ENCODE measurements at regions not wholly inside any gene's neighbourhood (a gene's known extent, or its start where the extent isn't known, plus 50 kb on each side); places are given as distances from the start of the nearest gene placed in this dataset.

GRCh38 chrX:40936827-40937226, 148.4 kb upstream of the USP9X start:
- no peak overlapping the region for H4K12ac ChIP-seq (ENCODE audit: low read depth, low read length)
- no peak overlapping the region for H3K4me3 ChIP-seq (ENCODE audit: low read depth, low read length)
- H2BK12ac ChIP-seq (ENCODE audit: low read length), result no peak overlapping the region
- no peak overlapping the region for H2BK120ac ChIP-seq (ENCODE audit: insufficient read depth, low read length, poor library complexity)
- no peak overlapping the region for H3K4me2 ChIP-seq (ENCODE audit: low read length)
- DNase-seq, result no peak
- WGBS (ENCODE audit: extremely low coverage, insufficient coverage, insufficient read length), result no CpG with 5 or more reads among the region's 6 CpGs
- H3K4ac ChIP-seq (ENCODE audit: low read depth, low read length), result no peak overlapping the region
- no peak overlapping the region for H4K91ac ChIP-seq (ENCODE audit: low read depth, low read length)
- no peaks in the 10 kb centered on the region for H3K79me1 ChIP-seq (ENCODE audit: low read length)
- no peaks in the 10 kb centered on the region for H3K9me3 ChIP-seq (ENCODE audit: insufficient read depth, low read depth, low read length)
- no peak overlapping the region for H2AFZ ChIP-seq (ENCODE audit: insufficient read depth, low read length, poor library complexity)
- no peak overlapping the region for H3K27ac ChIP-seq (ENCODE audit: low read depth, low read length)
- no peak overlapping the region for H3K18ac ChIP-seq (ENCODE audit: low read length)
- no peaks in the 10 kb centered on the region for H3K27me3 ChIP-seq (ENCODE audit: insufficient read depth, low read length)
- H3K9ac ChIP-seq (ENCODE audit: low read length), result no peak overlapping the region
- no peaks in the 10 kb centered on the region for H3K36me3 ChIP-seq (ENCODE audit: control insufficient read depth in 1 of 2, insufficient read depth in 2 of 2, low read length in 2 of 2)
- H3K4me1 ChIP-seq (ENCODE audit: control insufficient read depth in 1 of 2, insufficient read depth in 2 of 2, low read length in 2 of 2), result no peaks in the 10 kb centered on the region
- no peak overlapping the region for H2BK5ac ChIP-seq (ENCODE audit: low read depth, low read length, poor library complexity)
- H4K8ac ChIP-seq (ENCODE audit: low read depth, low read length), result no peak overlapping the region
- H2AK5ac ChIP-seq (ENCODE audit: low read length), result no peak overlapping the region
- H3K23ac ChIP-seq (ENCODE audit: low read length), result no peak overlapping the region
- H3K14ac ChIP-seq (ENCODE audit: low read length), result no peak overlapping the region
- H3K79me2 ChIP-seq (ENCODE audit: control insufficient read depth, insufficient read depth, low read length, poor library complexity), result no peaks in the 10 kb centered on the region

- WGBS (ENCODE audit: extremely low coverage, insufficient coverage, insufficient read length), result no CpG with 5 or more reads among the region's 5 CpGs
- H3K18ac ChIP-seq (ENCODE audit: low read length), result no peak overlapping the region
- H2BK5ac ChIP-seq (ENCODE audit: low read depth, low read length, poor library complexity), result no peak overlapping the region
- H2AK5ac ChIP-seq (ENCODE audit: low read length), result no peak overlapping the region
- H3K27ac ChIP-seq (ENCODE audit: low read depth, low read length), result no peak overlapping the region
- no peaks in the 10 kb centered on the region for H3K36me3 ChIP-seq (ENCODE audit: control insufficient read depth in 1 of 2, insufficient read depth in 2 of 2, low read length in 2 of 2)
- H4K91ac ChIP-seq (ENCODE audit: low read depth, low read length), result no peak overlapping the region
- H3K79me2 ChIP-seq (ENCODE audit: control insufficient read depth, insufficient read depth, low read length, poor library complexity), result no peaks in the 10 kb centered on the region
- H3K4me1 ChIP-seq (ENCODE audit: control insufficient read depth in 1 of 2, insufficient read depth in 2 of 2, low read length in 2 of 2), result no peaks in the 10 kb centered on the region
- H3K9me3 ChIP-seq (ENCODE audit: insufficient read depth, low read depth, low read length), result no peaks in the 10 kb centered on the region
- DNase-seq, result no peak
- H2BK120ac ChIP-seq (ENCODE audit: insufficient read depth, low read length, poor library complexity), result no peak overlapping the region
- no peak overlapping the region for H3K23ac ChIP-seq (ENCODE audit: low read length)
- no peak overlapping the region for H4K12ac ChIP-seq (ENCODE audit: low read depth, low read length)
- no peak overlapping the region for H3K9ac ChIP-seq (ENCODE audit: low read length)
- no peaks in the 10 kb centered on the region for H3K27me3 ChIP-seq (ENCODE audit: insufficient read depth, low read length)
- no peak overlapping the region for H3K4me2 ChIP-seq (ENCODE audit: low read length)
- H2BK12ac ChIP-seq (ENCODE audit: low read length), result no peak overlapping the region
- H3K4me3 ChIP-seq (ENCODE audit: low read depth, low read length), result no peak overlapping the region
- no peak overlapping the region for H4K8ac ChIP-seq (ENCODE audit: low read depth, low read length)
- no peak overlapping the region for H3K14ac ChIP-seq (ENCODE audit: low read length)
- no peak overlapping the region for H2AFZ ChIP-seq (ENCODE audit: insufficient read depth, low read length, poor library complexity)
- no peak overlapping the region for H3K4ac ChIP-seq (ENCODE audit: low read depth, low read length)
- H3K79me1 ChIP-seq (ENCODE audit: low read length), result no peaks in the 10 kb centered on the region
Observed at GRCh38 chrX:40938423-40938822, 146.8 kb upstream of the USP9X start.

GRCh38 chrX:40943093-40943641, 142.1 kb upstream of the USP9X start:
- no peak overlapping the region for H3K27ac ChIP-seq (ENCODE audit: low read depth, low read length)
- H3K36me3 ChIP-seq (ENCODE audit: control insufficient read depth in 1 of 2, insufficient read depth in 2 of 2, low read length in 2 of 2), result no peaks in the 10 kb centered on the region
- no peak overlapping the region for H4K8ac ChIP-seq (ENCODE audit: low read depth, low read length)
- H4K12ac ChIP-seq (ENCODE audit: low read depth, low read length), result no peak overlapping the region
- H3K79me1 ChIP-seq (ENCODE audit: low read length), result no peaks in the 10 kb centered on the region
- H3K4me3 ChIP-seq (ENCODE audit: low read depth, low read length), result no peak overlapping the region
- DNase-seq, result peak; percentile 48 to 66
- no peak overlapping the region for H2BK12ac ChIP-seq (ENCODE audit: low read length)
- H2BK5ac ChIP-seq (ENCODE audit: low read depth, low read length, poor library complexity), result no peak overlapping the region
- H3K23ac ChIP-seq (ENCODE audit: low read length), result no peak overlapping the region
- H3K79me2 ChIP-seq (ENCODE audit: control insufficient read depth, insufficient read depth, low read length, poor library complexity), result no peaks in the 10 kb centered on the region
- no peaks in the 10 kb centered on the region for H3K4me1 ChIP-seq (ENCODE audit: control insufficient read depth in 1 of 2, insufficient read depth in 2 of 2, low read length in 2 of 2)
- H3K18ac ChIP-seq (ENCODE audit: low read length), result no peak overlapping the region
- WGBS (ENCODE audit: extremely low coverage, insufficient coverage, insufficient read length), result no CpG with 5 or more reads among the region's 1 CpG
- no peak overlapping the region for H2AFZ ChIP-seq (ENCODE audit: insufficient read depth, low read length, poor library complexity)
- no peak overlapping the region for H3K14ac ChIP-seq (ENCODE audit: low read length)
- H3K4me2 ChIP-seq (ENCODE audit: low read length), result no peak overlapping the region
- H2AK5ac ChIP-seq (ENCODE audit: low read length), result no peak overlapping the region
- no peaks in the 10 kb centered on the region for H3K9me3 ChIP-seq (ENCODE audit: insufficient read depth, low read depth, low read length)
- no peak overlapping the region for H4K91ac ChIP-seq (ENCODE audit: low read depth, low read length)
- no peak overlapping the region for H2BK120ac ChIP-seq (ENCODE audit: insufficient read depth, low read length, poor library complexity)
- no peaks in the 10 kb centered on the region for H3K27me3 ChIP-seq (ENCODE audit: insufficient read depth, low read length)
- H3K9ac ChIP-seq (ENCODE audit: low read length), result no peak overlapping the region
- H3K4ac ChIP-seq (ENCODE audit: low read depth, low read length), result no peak overlapping the region

- no peak overlapping the region for H4K12ac ChIP-seq (ENCODE audit: low read depth, low read length)
Observed at GRCh38 chrX:40945361-40945713, 139.9 kb upstream of the USP9X start.

More at GRCh38 chrX:40945361-40945713, 139.9 kb upstream of the USP9X start:
- no peak overlapping the region for H3K9ac ChIP-seq (ENCODE audit: low read length)
- no peak overlapping the region for H2BK5ac ChIP-seq (ENCODE audit: low read depth, low read length, poor library complexity)
- H3K79me1 ChIP-seq (ENCODE audit: low read length), result no peaks in the 10 kb centered on the region
- H3K79me2 ChIP-seq (ENCODE audit: control insufficient read depth, insufficient read depth, low read length, poor library complexity), result no peaks in the 10 kb centered on the region
- no peak overlapping the region for H3K27ac ChIP-seq (ENCODE audit: low read depth, low read length)
- no peaks in the 10 kb centered on the region for H3K36me3 ChIP-seq (ENCODE audit: control insufficient read depth in 1 of 2, insufficient read depth in 2 of 2, low read length in 2 of 2)
- no peak overlapping the region for H2AFZ ChIP-seq (ENCODE audit: insufficient read depth, low read length, poor library complexity)
- H3K4me2 ChIP-seq (ENCODE audit: low read length), result no peak overlapping the region
- H2BK120ac ChIP-seq (ENCODE audit: insufficient read depth, low read length, poor library complexity), result no peak overlapping the region
- H3K4ac ChIP-seq (ENCODE audit: low read depth, low read length), result no peak overlapping the region
- no CpG with 5 or more reads among the region's 5 CpGs for WGBS (ENCODE audit: extremely low coverage, insufficient coverage, insufficient read length)
- no peaks in the 10 kb centered on the region for H3K4me1 ChIP-seq (ENCODE audit: control insufficient read depth in 1 of 2, insufficient read depth in 2 of 2, low read length in 2 of 2)
- peak; percentile 57 to 67 for DNase-seq
- H3K23ac ChIP-seq (ENCODE audit: low read length), result no peak overlapping the region
- no peak overlapping the region for H2BK12ac ChIP-seq (ENCODE audit: low read length)
- no peak overlapping the region for H2AK5ac ChIP-seq (ENCODE audit: low read length)
- H4K8ac ChIP-seq (ENCODE audit: low read depth, low read length), result no peak overlapping the region
- H3K18ac ChIP-seq (ENCODE audit: low read length), result no peak overlapping the region
- H4K91ac ChIP-seq (ENCODE audit: low read depth, low read length), result no peak overlapping the region
- no peak overlapping the region for H3K4me3 ChIP-seq (ENCODE audit: low read depth, low read length)
- no peak overlapping the region for H3K14ac ChIP-seq (ENCODE audit: low read length)
- H3K27me3 ChIP-seq (ENCODE audit: insufficient read depth, low read length), result no peaks in the 10 kb centered on the region
- H3K9me3 ChIP-seq (ENCODE audit: insufficient read depth, low read depth, low read length), result no peaks in the 10 kb centered on the region

Measured in trophoblast cell (in vitro differentiated cells and primary cell).